LNCAP (cell line): ENCODE measurements at regions not wholly inside any gene's neighbourhood (a gene's known extent, or its start where the extent isn't known, plus 50 kb on each side); places are given as distances from the start of the nearest gene placed in this dataset.

Experiments used
- TF ChIP-seq, protein P1 (sequence below): fragments of 450-650 bp; IDR thresholded peaks from 2 replicates; pipeline ENCODE4 v1.5.1; 2017; ENCODE audit warnings: mild to moderate bottlenecking

DNA sequence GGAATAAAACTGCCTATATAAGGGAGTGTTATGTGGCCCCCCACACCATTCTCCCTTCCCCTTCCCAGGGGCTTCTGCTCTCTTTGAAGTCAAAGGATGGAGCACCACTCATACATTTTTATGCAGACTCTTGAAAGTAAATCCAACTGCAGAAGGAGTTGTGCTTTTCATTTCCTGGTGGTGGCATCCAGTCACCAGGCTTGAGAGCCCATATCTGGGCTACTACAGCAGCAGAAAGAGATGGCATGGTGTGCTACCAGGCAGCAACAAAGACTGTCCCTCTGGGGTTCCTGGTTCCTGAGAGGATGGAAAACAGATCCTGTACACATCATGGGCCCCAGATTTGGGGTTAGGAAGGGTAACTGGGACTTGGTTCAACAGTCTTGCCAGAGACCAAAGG lies 226.4 kb downstream of the CLIC5 start:
- TF ChIP-seq, protein P1, sequence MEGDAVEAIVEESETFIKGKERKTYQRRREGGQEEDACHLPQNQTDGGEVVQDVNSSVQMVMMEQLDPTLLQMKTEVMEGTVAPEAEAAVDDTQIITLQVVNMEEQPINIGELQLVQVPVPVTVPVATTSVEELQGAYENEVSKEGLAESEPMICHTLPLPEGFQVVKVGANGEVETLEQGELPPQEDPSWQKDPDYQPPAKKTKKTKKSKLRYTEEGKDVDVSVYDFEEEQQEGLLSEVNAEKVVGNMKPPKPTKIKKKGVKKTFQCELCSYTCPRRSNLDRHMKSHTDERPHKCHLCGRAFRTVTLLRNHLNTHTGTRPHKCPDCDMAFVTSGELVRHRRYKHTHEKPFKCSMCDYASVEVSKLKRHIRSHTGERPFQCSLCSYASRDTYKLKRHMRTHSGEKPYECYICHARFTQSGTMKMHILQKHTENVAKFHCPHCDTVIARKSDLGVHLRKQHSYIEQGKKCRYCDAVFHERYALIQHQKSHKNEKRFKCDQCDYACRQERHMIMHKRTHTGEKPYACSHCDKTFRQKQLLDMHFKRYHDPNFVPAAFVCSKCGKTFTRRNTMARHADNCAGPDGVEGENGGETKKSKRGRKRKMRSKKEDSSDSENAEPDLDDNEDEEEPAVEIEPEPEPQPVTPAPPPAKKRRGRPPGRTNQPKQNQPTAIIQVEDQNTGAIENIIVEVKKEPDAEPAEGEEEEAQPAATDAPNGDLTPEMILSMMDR = no peak

DNA sequence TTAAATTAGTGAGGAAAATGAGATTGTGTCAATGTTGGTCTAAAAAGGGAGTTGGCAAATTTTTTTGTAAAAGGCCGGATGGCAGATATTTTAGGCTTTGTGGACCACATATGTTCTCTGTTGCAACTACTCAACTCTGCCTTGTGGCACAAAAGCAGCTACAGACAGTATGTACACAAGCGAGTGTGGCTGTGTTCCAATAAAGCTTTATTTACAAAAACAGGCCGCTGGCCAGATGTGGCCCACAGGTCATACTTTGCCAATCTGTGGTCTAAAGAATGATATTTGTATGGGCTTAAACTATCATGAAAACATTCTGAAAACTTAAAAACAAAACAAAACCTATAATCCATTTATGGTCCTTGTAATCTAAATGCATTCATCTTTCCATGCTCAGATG lies 228.3 kb downstream of the CLIC5 start:
- TF ChIP-seq, protein P1 = no peak

DNA sequence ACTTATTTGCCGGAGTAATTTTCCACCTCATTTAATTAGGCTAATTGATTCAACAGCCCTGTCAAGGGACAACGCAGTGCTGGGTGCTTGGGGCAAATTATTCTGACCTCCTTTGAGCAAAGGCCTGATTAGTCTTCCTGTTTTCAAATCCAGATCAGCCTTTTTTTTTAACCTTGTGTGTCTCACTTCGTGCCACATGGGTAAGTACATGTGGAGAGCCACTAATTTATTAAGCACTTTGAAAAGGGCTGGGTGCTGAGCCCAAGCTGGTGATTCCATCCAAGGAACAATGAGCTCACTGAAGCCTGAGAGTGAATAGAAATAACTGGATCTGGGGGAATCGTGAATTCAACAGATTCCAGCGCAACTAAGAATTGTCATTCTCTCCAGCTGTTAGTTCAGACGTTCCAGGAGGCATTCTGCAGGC lies 229.3 kb downstream of the CLIC5 start:
- TF ChIP-seq, protein P1 = no peak

DNA sequence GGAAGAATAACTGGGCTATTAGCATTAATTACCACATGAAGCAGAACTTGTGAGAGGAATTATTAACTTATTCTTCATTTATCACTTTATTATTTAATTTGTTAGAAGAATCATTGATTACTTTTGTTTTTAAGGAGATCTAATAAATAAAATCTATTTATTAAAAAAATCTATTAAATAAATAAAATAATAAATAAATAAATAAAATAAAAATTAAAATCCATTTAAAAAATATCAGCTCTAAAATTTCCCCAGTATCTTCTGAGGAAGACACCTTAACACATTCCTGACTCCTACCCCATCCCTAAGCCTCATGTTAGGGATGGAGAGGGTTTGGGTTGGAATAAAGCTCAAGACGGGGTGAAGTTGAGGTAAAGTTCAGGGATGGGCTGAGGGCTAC lies 231.4 kb downstream of the CLIC5 start:
- TF ChIP-seq, protein P1 = no peak

DNA sequence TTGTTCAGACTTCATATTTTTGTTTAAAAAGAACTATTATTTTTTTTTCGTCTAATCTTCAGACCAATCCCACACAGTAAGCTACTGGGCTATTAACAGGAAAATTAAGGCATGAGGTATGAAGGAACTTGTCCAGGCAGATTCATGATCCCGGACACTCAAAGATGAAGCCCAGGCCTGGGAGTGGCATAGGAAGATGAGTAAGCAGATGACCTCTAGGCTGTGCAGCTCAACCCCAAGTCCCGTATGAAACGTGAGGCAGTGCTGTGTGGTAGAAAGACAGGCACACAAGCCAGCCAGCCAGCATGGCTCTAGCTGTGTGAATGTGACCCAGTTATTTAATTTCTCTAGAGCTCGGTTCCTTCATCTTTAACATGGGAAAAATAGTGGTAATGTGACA lies 231.9 kb downstream of the CLIC5 start:
- TF ChIP-seq, protein P1 = no peak

DNA sequence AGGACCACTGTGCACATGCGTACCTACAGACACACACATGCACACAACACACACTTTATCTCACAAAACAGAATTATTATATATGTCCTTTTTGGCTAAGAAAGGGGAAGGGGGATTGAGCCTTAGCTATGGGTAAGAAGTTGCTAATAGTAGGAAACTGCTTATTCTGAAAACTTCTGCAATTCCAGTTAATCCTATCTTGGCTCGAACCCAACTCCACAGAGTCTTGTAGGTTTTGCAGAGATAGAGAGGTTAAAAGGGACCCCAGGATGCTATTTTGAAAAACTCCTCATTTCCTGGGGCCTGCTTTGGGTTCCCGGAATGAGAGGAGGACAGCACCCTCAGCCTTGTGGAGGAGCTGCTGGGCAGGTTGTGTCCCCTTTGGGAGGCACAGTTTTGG lies 233.8 kb downstream of the CLIC5 start:
- TF ChIP-seq, protein P1 = no peak

DNA sequence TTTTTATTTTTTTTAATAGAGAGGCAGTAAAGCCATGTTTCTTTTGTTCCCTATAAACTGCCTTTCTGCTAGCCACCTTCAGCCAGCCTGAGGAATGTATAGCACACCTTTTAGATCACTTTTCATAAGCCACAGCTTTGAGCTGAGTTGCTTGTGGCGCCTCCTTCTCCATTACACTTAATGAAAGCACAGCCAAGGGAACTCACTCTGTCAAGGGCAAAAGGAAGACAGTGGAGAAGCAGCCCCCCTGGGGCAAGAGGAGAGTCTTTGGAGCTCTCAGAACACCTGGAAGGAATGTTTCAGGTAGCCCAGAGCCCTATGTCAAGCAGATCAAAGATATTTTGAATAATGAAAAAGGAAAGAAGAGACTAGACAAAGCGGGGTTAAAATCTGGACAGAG lies 235.1 kb downstream of the CLIC5 start:
- TF ChIP-seq, protein P1 = no peak

DNA sequence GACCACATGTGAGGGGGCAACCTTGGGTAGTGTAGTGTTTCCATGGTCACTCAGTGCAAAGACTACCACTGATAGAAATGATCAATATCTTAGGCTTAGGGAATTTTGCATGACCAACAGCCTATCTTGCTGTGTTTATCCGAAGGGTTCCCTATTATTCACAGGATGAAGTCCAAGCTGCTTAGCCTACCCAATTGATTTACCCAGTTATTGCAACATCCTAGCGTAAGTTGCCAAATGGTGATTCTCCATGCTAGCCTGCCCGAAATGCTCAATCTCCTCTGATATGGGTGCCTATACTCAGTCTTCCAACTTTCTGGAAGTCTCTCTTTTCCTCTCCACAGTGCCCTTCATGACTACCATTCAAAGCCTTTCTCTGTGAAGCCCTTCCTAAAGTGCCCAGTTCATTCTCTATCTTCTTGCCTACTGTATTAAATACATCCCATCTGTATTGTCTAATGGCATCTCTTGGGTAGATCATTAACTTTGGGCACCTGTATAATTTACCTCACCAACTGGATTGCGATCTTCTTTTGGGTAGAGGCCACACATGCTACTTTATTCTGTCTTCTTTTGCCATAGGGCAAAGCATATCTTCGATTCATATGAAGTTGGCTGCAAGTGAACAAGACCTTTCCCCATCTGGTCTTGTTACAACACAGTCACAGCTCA lies 240.5 kb downstream of the CLIC5 start:
- TF ChIP-seq, protein P1 = no peak
